Natural killer cell (primary cell): ENCODE measurements at regions not wholly inside any gene's neighbourhood (a gene's known extent, or its start where the extent isn't known, plus 50 kb on each side); places are given as distances from the start of the nearest gene placed in this dataset.

Experiments
- ATAC-seq, 3 donors: fragments of 150-1000 bp in 2 of 3; fragments of 200-7000 bp in 1 of 3; cut with Tn5 transposase; 1 replicate in 1 of 3; 2 replicates in 2 of 3; pipeline ENCODE4 v1.10.0; 2021; ENCODE audit warnings: mild to moderate bottlenecking in 2 of 3, moderate library complexity in 2 of 3
- DNase-seq, 2 donors: peaks; one replicate each; pipeline versions ENCODE4 v3.0.0 to v3.0.0-alpha.2; 2013 to 2021; ENCODE audit warnings: mixed read lengths in 1 of 2
- H3K27ac ChIP-seq: one replicate; pipeline ENCODE4 v1.5.1; 2013; ENCODE audit warnings: mild to moderate bottlenecking, low read length
- H3K27me3 ChIP-seq: one replicate; pipeline ENCODE4 v1.6.1; 2013; ENCODE audit warnings: low read length; ENCODE audit not compliant: control insufficient read depth, insufficient read depth
- H3K36me3 ChIP-seq: one replicate; pipeline ENCODE4 v1.6.1; 2013; ENCODE audit warnings: low read length; ENCODE audit not compliant: control insufficient read depth, insufficient read depth
- H3K4me1 ChIP-seq: one replicate; pipeline ENCODE4 v1.6.1; 2013; ENCODE audit warnings: low read length; ENCODE audit not compliant: control insufficient read depth, insufficient read depth
- H3K4me3 ChIP-seq: one replicate; pipeline ENCODE4 v1.5.1; 2013; ENCODE audit warnings: low read length
- H3K9me3 ChIP-seq: one replicate; pipeline ENCODE4 v1.6.1; 2013; ENCODE audit warnings: low read length; ENCODE audit not compliant: control insufficient read depth, insufficient read depth
- H3K27ac Mint-ChIP-seq, 2 donors: one replicate each; pipeline ENCODE4 v1.8.0; 2022; ENCODE audit warnings: mild to moderate bottlenecking in 2 of 2, mixed read lengths in 2 of 2, moderate library complexity in 1 of 2
- H3K27me3 Mint-ChIP-seq, 2 donors: one replicate each; pipeline ENCODE4 v1.8.0; 2022; ENCODE audit warnings: low read depth in 2 of 2, mixed read lengths in 2 of 2
- H3K36me3 Mint-ChIP-seq: one replicate; pipeline ENCODE4 v1.8.0; 2022; ENCODE audit warnings: mixed read lengths
- H3K4me1 Mint-ChIP-seq, 2 donors: one replicate each; pipeline ENCODE4 v1.8.0; 2022; ENCODE audit warnings: mixed read lengths in 2 of 2
- H3K4me3 Mint-ChIP-seq: one replicate; pipeline ENCODE4 v1.8.0; 2022; ENCODE audit warnings: mild to moderate bottlenecking, moderate library complexity, mixed read lengths
- H3K9me3 Mint-ChIP-seq, 2 donors: one replicate each; pipeline ENCODE4 v1.8.0; 2022; ENCODE audit warnings: mixed read lengths in 2 of 2
- CTCF ChIP-seq: fragments of 200-600 bp; IDR thresholded peaks from one replicate; pipeline ENCODE4 v1.8.0; 2022; ENCODE audit warnings: antibody characterized with exemption
- WGBS: methylation state at CpG from one replicate; pipeline ENCODE4 v1.1.7; 2013; ENCODE audit warnings: missing lambda C conversion rate; ENCODE audit not compliant: insufficient coverage; 5-methylcytosine and 5-hydroxymethylcytosine counted together
- intact Hi-C: fragments of 100-400 bp; cut with micrococcal nuclease; formaldehyde crosslinking; loops from one replicate; pipeline ENCODE4 v1.14.2; 2022

DNA sequence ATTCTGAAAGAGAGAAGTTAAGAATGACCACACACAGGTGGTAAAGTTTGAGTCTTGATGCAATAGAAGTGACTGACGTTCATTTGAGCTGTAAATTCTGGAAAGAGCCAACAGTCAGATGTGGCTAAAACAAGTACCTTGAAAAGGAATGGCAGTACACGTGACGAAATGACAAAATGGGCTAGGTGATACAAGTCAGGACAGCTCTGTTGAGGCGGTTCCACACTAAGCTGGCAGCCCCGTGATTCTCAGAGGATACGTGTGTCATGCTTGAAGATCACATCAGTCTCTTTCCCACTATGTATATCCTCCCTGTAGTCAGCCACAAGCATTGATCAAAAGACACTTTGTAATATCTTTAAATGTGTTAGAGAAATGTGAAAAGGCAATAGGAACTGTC, 881.3 kb upstream of the ADGRL2 start:
- ATAC-seq (no peak), DNase-seq (no peak)
- no peaks in the 10 kb centered on the region for H3K36me3 ChIP-seq
- intact Hi-C loops, result no loop called here
- no peaks in the 10 kb centered on the region for H3K27me3 ChIP-seq
- peaks cover 5 to 10% of the 10 kb centered on the region in 2 donors for H3K9me3 Mint-ChIP-seq
- TF ChIP-seq CTCF, result no peak
- no peaks in the 10 kb centered on the region for H3K4me1 ChIP-seq
- H3K27ac Mint-ChIP-seq, result no peak overlapping the region
- no peaks in the 10 kb centered on the region for H3K27me3 Mint-ChIP-seq
- H3K27ac ChIP-seq, result no peak overlapping the region
- H3K4me1 Mint-ChIP-seq, result no peaks in the 10 kb centered on the region
- no peak overlapping the region for H3K4me3 ChIP-seq
- H3K9me3 ChIP-seq, result no peaks in the 10 kb centered on the region
- H3K36me3 Mint-ChIP-seq, result no peaks in the 10 kb centered on the region
- WGBS, result 86% methylated on average over 6 of the region's 6 CpGs
- no peak overlapping the region for H3K4me3 Mint-ChIP-seq

GRCh38 chr1:80918380-80918779, 882.4 kb upstream of the ADGRL2 start:
- no peak for TF ChIP-seq CTCF
- Mint-ChIP-seq H3K9me3 (peaks cover 5 to 7% of the 10 kb centered on the region in 2 donors), H3K27ac (no peak overlapping the region), H3K4me3 (no peak overlapping the region), H3K36me3 (no peaks in the 10 kb centered on the region), H3K27me3 (no peaks in the 10 kb centered on the region), H3K4me1 (no peaks in the 10 kb centered on the region)
- Histone ChIP-seq H3K4me3 (no peak overlapping the region), H3K36me3 (no peaks in the 10 kb centered on the region), H3K4me1 (no peaks in the 10 kb centered on the region), H3K27ac (no peak overlapping the region), H3K9me3 (no peaks in the 10 kb centered on the region), H3K27me3 (no peaks in the 10 kb centered on the region)
- ATAC-seq (no peak), DNase-seq (no peak)
- intact Hi-C loops, result no loop called here
- WGBS, result 39% methylated on average over 1 of the region's 1 CpG

DNA sequence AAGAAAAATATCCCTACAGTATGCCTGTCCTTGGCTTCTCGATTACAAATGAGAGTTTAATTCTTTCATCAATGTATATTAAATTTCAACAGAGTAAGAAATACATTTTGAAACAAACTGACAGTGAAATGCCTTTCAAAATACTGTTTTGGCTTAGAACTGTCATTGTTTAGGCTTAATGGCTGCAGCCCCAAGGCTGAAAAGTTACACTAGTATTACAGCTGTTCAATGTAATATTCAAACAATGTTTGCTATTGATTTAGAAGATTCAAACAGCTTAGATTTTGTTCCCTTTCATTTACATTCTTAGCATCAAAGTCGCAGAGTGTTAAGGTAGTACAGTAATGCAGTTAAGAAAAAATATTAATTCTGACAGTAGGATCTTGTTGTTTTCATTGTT, 882.9 kb upstream of the ADGRL2 start:
- ATAC-seq, result no peak
- H3K4me1 Mint-ChIP-seq, result no peaks in the 10 kb centered on the region
- peaks cover 7 to 9% of the 10 kb centered on the region in 2 donors for H3K9me3 Mint-ChIP-seq
- intact Hi-C loops, result no loop called here
- no peak overlapping the region for H3K4me3 Mint-ChIP-seq
- no peaks in the 10 kb centered on the region for H3K4me1 ChIP-seq
- H3K4me3 ChIP-seq, result no peak overlapping the region
- no peaks in the 10 kb centered on the region for H3K36me3 Mint-ChIP-seq
- H3K27ac ChIP-seq, result no peak overlapping the region
- WGBS, result no CpG with 5 or more reads among the region's 2 CpGs
- no peak for TF ChIP-seq CTCF
- no peaks in the 10 kb centered on the region for H3K27me3 ChIP-seq
- no peaks in the 10 kb centered on the region for H3K36me3 ChIP-seq
- H3K27me3 Mint-ChIP-seq, result no peaks in the 10 kb centered on the region
- no peaks in the 10 kb centered on the region for H3K9me3 ChIP-seq
- no peak overlapping the region for H3K27ac Mint-ChIP-seq
- DNase-seq, result no peak

GRCh38 chr1:80917225-80917624, 883.5 kb upstream of the ADGRL2 start:
- Mint-ChIP-seq H3K4me1 (no peaks in the 10 kb centered on the region), H3K36me3 (no peaks in the 10 kb centered on the region), H3K9me3 (peaks cover 8 to 11% of the 10 kb centered on the region in 2 donors), H3K27ac (no peak overlapping the region), H3K27me3 (no peaks in the 10 kb centered on the region), H3K4me3 (no peak overlapping the region)
- intact Hi-C loops, result no loop called here
- H3K4me1 ChIP-seq, result no peaks in the 10 kb centered on the region
- no peak for TF ChIP-seq CTCF
- 50% methylated on average over 1 of the region's 1 CpG for WGBS
- no peaks in the 10 kb centered on the region for H3K27me3 ChIP-seq
- H3K27ac ChIP-seq, result no peak overlapping the region
- H3K9me3 ChIP-seq, result no peaks in the 10 kb centered on the region
- DNase-seq (no peak), ATAC-seq (no peak)
- H3K36me3 ChIP-seq, result no peaks in the 10 kb centered on the region
- H3K4me3 ChIP-seq, result no peak overlapping the region
